ENCODE measurements at regions not wholly inside any gene's neighbourhood (a gene's known extent, or its start where the extent isn't known, plus 50 kb on each side); places are given as distances from the start of the nearest gene placed in this dataset.

DNA sequence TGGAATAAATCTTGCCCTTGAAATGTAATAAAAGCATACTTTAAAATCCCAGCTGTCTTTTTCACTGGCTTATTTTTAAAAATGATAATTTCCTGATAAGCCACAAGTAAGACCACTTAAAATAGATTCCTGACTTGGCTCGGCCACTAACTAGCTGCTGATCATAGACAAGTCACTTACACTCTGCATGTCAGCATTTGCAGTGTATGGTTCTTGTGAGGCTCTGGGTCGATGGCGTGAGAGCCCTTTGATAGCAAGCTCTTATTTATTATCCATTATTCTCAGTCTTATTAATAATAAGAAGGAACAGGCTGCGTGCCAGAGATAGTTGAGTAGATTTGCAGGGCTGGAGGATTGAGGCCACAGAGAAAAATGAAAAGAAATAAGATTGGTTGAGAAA lies 110.7 kb upstream of the IL12B start:
- no peaks in the 10 kb centered on the region for H3K27me3 Mint-ChIP-seq
- H3K36me3 Mint-ChIP-seq: no peaks in the 10 kb centered on the region
- H3K27ac Mint-ChIP-seq: no peak overlapping the region
- H3K9me3 Mint-ChIP-seq: no peaks in the 10 kb centered on the region
- H3K4me1 Mint-ChIP-seq: no peaks in the 10 kb centered on the region
- no peak overlapping the region for H3K4me3 Mint-ChIP-seq

DNA sequence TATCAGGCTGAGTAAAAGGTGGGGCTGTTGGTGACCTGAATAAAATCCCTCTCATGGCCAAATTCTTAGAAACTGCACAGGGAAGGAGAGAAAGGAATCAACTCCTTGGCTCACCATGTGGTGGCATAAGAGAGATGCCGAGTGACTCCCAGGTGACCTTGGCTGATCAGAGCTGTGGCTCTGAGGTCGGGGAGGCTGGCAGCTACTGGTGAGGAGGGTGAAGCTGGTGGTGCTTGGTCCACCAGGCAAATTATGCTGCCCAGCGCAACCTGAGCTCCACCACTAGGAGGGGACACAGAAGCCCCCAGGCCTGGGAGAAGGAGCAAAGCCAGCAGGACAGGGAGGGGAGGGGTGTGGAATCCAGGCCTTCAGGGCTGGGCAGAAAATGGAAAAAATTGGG lies 111.2 kb upstream of the IL12B start:
- H3K4me1 Mint-ChIP-seq: no peaks in the 10 kb centered on the region
- no peaks in the 10 kb centered on the region for H3K36me3 Mint-ChIP-seq
- no peaks in the 10 kb centered on the region for H3K27me3 Mint-ChIP-seq
- H3K27ac Mint-ChIP-seq: no peak overlapping the region
- no peaks in the 10 kb centered on the region for H3K9me3 Mint-ChIP-seq
- no peak overlapping the region for H3K4me3 Mint-ChIP-seq

DNA sequence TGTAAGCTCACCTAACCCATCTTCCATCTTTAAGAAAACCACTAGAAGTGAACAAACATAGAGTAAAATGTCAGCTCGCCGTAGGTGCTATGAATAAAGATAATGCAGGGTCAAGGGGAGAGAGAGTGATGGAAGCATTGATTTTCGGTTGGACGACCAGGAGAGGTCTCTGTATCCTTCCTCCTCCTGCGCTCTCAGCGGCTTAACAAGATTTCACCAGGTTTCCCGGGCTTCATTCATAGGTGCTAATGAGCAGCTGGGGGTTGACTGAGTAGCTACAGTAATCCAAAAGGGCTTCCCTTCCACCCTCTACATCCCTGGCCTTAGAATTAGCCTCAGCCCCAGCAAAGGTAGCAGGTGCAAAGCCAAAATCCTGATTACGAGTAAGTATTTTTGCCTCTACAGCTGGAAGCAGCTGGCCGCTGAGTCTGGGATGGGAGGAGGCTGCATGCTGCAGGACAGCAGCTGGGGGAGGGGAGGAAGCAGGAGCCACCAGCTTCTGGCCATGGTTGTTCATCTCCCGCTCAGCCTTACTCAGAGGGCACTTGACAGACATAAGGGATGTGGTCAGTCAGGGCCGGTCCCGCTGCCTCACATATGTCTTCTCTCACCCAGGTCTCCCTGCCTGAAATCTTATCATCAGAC lies 112.0 kb upstream of the IL12B start:
- Mint-ChIP-seq H3K27me3 (no peaks in the 10 kb centered on the region), H3K9me3 (no peaks in the 10 kb centered on the region), H3K4me1 (no peaks in the 10 kb centered on the region), H3K27ac (no peak overlapping the region), H3K4me3 (no peak overlapping the region), H3K36me3 (no peaks in the 10 kb centered on the region)

DNA sequence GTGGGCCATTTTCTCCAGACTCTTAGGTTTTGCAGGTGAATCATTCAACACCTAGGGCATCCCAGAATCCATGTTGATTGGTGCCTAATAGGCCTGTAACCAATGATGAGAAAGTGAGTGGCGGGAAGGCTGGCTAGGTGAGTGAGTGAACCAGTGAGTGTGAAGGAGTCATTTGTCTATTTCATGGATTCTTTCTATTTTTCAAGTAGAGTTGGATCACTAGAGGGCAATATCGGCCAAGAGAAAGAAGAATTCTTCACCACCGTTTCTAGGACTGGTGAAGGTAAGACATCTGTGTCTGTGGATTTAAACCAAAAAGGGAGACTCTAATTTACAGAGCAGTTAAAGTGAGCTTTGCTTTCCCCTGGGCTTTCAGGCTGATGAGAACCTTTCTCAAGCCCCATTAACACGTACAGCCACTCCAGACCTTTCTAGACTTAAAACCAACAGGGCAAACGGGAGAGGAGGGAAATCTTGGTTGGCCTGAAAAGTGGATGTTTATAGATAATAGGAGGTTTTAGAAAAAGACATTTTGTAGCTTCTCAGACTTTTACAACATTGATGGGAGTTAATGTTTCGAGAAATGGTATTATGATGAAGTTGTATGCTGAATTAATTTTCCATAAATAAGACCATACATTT lies 114.3 kb upstream of the IL12B start:
- Mint-ChIP-seq H3K4me3 (no peak overlapping the region), H3K27me3 (no peaks in the 10 kb centered on the region), H3K4me1 (no peaks in the 10 kb centered on the region), H3K27ac (peak overlapping the region; percentile 30), H3K36me3 (no peaks in the 10 kb centered on the region), H3K9me3 (no peaks in the 10 kb centered on the region)

DNA sequence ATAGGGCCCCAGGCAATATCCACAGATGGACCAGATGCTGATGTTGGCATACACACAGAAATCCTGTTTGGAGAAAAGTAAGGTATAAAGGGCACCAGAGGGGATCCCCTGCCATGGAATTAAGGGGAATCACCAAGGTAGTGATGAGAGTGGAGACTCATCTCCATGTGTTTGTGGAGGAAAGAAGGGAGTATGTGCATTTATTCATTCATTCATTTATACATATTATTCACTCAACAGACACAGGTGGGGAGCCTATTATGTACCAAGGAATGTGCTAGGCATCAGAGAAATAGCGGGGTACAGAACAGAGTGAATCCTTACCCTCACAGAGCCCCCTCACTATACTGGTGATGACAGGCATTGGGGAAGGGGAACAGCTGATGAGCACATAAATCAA lies 116.8 kb upstream of the IL12B start:
- peaks cover 7% of the 10 kb centered on the region for H3K4me1 Mint-ChIP-seq

DNA sequence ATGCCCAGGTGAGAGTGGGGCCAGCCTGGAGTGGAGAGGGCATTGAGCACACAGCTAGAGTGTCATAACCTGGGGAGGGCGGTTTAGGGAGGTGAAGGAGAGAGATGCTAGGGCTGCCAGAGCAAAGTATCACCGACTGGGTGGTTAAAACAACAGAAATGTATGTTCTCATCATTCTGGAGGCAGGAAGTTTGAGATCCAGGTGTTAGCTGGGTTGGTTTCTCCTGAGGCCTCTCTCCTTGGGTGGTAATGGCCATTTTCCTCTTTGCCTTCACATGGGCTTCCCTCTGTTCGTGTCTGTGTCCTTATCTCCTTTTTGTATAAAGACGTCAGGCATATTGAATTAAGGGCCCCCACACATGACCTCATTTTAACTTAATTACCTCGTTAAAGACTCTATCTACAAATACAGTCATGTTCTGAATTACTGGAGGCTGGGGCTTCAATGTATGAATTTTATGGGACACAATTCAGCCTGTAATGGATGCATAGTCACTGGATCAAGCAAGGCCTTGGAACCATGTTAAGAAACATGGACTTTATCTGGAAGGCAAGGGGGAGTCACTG lies 118.6 kb upstream of the IL12B start:
- Mint-ChIP-seq H3K27me3 (no peaks in the 10 kb centered on the region), H3K4me3 (no peak overlapping the region), H3K9me3 (no peaks in the 10 kb centered on the region)

More for the DNA sequence above, 116.8 kb upstream of the IL12B start:
- Mint-ChIP-seq H3K27me3 (no peaks in the 10 kb centered on the region), H3K27ac (no peak overlapping the region), H3K4me3 (no peak overlapping the region), H3K36me3 (no peaks in the 10 kb centered on the region), H3K9me3 (no peaks in the 10 kb centered on the region)

DNA sequence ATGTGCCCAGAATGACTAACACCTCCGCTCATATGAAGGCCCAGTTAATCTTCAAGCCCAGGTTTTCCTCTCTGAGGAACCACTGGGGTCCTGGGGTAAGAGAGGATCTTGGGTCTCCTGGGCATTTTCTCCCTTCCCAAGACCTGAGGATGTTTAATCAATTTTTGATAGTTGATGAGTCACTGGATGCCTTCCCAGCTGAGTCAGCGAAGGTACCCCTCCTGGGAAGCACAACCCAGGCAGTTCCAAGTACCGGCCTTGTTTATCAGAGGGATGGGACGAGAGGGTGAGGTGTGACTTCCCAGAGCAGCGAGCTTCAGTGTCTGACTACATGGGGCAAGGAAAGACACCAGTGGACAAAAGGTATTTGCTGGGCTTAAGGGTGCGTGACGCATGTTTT lies 119.6 kb upstream of the IL12B start:
- Mint-ChIP-seq H3K27me3 (no peaks in the 10 kb centered on the region), H3K4me3 (no peak overlapping the region), H3K27ac (no peak overlapping the region), H3K36me3 (no peaks in the 10 kb centered on the region), H3K9me3 (no peaks in the 10 kb centered on the region), H3K4me1 (peaks cover 7% of the 10 kb centered on the region)

More for the DNA sequence above, 118.6 kb upstream of the IL12B start:
- Mint-ChIP-seq H3K36me3 (no peaks in the 10 kb centered on the region), H3K4me1 (peaks cover 7% of the 10 kb centered on the region), H3K27ac (no peak overlapping the region)

DNA sequence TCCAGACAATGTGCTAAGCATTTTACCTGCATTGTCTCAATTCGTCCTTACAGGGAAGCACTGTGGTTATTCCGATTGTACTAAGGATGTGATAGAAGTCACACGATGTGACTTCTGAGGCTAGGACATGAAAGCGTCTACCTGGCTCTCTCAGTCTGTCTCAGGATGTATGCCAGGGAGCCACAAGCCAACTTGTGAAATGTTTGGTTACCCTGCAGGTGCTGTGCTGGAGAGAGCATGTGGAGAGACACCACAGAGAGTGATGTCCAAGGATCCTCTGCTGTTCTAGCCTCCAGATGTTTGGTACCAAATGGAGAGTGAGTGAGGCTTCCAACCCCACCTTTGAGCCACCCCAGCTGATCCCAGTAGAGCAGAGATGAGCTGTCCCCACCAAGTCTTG lies 120.1 kb upstream of the IL12B start:
- no peaks in the 10 kb centered on the region for H3K9me3 Mint-ChIP-seq
- H3K27ac Mint-ChIP-seq: no peak overlapping the region
- no peaks in the 10 kb centered on the region for H3K36me3 Mint-ChIP-seq
- no peak overlapping the region for H3K4me3 Mint-ChIP-seq
- no peaks in the 10 kb centered on the region for H3K27me3 Mint-ChIP-seq
- peaks cover 8% of the 10 kb centered on the region for H3K4me1 Mint-ChIP-seq

DNA sequence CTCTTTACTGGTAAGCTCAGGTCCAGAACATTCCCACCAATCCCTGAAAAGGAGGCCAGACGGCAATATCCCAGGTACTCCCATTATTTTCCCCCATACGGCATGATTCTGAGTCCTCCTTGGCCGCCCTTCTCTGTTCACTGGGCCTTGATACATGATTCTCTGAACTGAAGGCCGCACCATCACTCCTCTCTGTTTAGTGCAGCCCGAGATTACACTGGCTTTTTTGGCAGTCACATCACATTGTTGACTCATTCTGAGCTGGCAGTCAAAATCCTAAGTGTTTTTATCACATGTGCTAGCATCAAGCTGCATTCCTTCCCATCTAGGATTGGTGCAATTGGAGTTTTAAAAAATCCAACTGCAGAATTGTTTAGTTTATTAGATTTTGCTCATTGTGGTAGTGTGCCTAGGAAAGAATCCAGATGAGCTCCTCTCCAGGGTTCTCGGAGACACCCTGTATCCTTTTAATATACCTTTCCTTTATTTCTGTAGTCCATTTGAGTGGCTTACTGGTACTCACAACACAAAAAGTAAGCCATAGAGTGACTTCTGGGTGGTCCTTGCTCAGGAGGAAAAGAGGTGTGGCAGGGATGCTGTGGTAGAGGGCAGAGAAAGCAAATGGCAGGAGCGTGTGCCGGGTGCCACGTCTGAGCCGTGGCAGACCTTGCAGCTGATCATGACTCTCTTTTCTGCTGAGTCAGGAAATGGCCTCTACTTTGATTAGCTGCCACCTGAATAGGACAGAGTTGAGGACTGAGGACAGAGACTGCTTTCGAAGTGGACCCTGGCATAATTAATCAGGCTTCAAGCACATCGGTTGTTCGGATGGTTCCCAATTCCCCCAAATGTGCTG lies 121.1 kb upstream of the IL12B start:
- Mint-ChIP-seq H3K4me1 (peaks cover 18% of the 10 kb centered on the region), H3K27me3 (no peaks in the 10 kb centered on the region), H3K27ac (no peak overlapping the region), H3K9me3 (no peaks in the 10 kb centered on the region), H3K4me3 (no peak overlapping the region), H3K36me3 (no peaks in the 10 kb centered on the region)

DNA sequence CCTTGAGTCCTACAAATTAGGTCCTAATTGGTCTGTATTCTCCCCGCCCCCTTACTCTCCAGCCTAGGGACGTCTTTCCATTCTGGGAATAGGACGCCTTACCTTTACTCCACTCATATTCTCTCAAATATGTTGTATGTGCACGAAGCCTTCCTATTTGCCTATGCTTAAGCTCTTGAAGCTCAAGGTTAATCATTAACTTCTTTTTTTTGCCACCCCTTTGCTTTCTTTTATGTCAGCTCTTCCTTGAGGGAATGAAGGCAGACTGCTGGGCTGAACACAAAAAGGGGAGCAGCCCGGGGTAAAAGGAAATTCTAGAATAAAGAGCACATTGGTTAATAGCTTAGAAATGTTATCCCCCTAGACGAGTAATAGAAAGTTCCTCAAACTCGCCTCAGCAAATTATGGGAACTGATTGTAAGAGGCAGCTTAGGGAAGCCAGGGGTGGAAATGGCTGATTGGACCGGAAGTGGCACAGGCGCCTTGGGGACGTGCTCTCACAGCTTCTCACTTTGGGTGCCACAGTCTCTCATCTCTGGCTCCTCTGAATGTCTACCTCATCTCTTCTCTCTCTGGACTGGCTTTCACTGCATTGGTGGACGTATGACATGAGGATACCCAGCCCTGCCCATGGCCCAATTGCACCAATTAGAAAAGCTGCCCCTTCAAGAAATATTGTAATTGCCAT lies 122.3 kb upstream of the IL12B start:
- H3K4me3 Mint-ChIP-seq: no peak overlapping the region
- no peak overlapping the region for H3K27ac Mint-ChIP-seq
- no peaks in the 10 kb centered on the region for H3K36me3 Mint-ChIP-seq
- no peaks in the 10 kb centered on the region for H3K27me3 Mint-ChIP-seq
- no peaks in the 10 kb centered on the region for H3K9me3 Mint-ChIP-seq
- H3K4me1 Mint-ChIP-seq: peaks cover 28% of the 10 kb centered on the region

DNA sequence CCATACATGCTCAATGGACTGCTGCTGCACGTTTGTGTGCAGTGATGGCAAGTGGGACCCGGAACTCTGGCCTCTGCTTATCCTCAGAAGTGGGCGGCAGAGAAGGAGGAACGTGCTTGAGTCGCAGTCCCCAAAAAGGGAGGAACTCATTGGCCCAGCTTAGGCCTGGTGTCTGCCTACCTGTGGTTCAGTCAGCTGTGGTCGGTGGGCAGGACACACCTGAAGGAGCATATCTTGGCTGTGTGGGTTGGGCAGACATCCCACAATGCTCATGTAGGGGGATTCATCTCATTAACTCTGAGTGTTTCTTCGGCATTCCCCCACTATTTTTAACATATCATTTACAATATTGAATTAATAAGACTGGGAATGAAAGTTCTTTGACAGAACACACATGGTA lies 122.9 kb upstream of the IL12B start:
- no peak overlapping the region for H3K27ac Mint-ChIP-seq
- H3K4me3 Mint-ChIP-seq: no peak overlapping the region
- H3K9me3 Mint-ChIP-seq: no peaks in the 10 kb centered on the region
- no peaks in the 10 kb centered on the region for H3K36me3 Mint-ChIP-seq
- H3K4me1 Mint-ChIP-seq: peaks cover 34% of the 10 kb centered on the region
- no peaks in the 10 kb centered on the region for H3K27me3 Mint-ChIP-seq

DNA sequence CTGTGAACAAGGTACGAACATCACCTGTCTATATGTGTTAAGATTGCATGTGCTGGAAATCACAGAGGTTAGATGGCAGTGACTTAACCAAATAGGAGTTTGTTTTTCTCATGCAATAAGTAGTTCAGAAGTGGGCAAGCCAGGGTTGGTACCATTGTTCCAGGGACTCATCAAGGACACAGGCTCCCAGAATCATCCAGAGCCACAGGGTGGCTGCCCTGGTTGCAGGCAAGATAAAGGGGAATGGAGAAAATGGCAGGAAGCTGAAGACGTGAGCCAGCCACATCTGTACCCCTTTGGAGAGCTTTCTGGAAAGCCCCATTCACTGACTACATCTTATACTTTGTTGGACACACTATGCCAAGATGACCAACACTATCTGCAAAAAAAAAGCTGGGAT lies 126.0 kb upstream of the IL12B start:
- H3K4me3 Mint-ChIP-seq: peak overlapping the region; percentile 19
- H3K9me3 Mint-ChIP-seq: no peaks in the 10 kb centered on the region
- no peaks in the 10 kb centered on the region for H3K27me3 Mint-ChIP-seq
- peak overlapping the region; percentile 96 for H3K27ac Mint-ChIP-seq
- no peaks in the 10 kb centered on the region for H3K36me3 Mint-ChIP-seq
- peaks cover 54% of the 10 kb centered on the region for H3K4me1 Mint-ChIP-seq

DNA sequence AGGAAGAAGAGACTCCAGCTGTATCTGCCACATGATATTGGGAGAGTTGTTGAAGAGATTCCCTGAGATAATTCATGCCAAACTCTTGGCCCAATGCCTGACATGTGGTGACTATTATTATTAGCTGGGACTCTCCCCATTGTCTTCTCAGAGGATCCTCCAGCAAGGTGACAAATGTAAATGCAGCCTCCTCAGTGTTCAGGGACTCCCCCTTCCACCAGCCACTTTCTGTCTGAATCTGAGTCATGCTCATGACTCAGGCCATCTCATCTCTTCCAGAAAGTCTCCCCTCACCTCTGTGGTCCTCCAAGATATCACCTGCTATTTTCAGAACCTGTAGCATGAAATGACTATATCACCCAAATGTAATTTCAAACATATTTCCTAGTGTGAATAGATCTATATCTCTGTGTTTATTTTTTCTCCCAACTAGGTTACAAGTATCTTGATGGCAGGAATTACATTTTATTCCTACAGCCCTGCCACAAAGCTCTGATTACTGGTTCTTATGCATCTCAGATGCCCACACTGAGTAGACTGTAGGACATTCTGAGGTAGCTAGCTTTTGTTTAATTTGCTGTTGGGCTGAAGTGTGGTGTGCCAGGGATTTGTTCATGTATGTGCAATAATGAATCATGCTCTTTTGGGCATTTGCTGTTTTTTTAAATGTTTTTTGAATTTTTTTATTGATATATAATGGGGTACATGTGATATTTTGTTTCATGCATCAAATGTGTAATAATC lies 126.6 kb upstream of the IL12B start:
- H3K9me3 Mint-ChIP-seq: no peaks in the 10 kb centered on the region
- H3K4me1 Mint-ChIP-seq: peaks cover 50% of the 10 kb centered on the region
- H3K27me3 Mint-ChIP-seq: no peaks in the 10 kb centered on the region
- peak overlapping the region; percentile 96 for H3K27ac Mint-ChIP-seq
- no peaks in the 10 kb centered on the region for H3K36me3 Mint-ChIP-seq
- H3K4me3 Mint-ChIP-seq: no peak overlapping the region

DNA sequence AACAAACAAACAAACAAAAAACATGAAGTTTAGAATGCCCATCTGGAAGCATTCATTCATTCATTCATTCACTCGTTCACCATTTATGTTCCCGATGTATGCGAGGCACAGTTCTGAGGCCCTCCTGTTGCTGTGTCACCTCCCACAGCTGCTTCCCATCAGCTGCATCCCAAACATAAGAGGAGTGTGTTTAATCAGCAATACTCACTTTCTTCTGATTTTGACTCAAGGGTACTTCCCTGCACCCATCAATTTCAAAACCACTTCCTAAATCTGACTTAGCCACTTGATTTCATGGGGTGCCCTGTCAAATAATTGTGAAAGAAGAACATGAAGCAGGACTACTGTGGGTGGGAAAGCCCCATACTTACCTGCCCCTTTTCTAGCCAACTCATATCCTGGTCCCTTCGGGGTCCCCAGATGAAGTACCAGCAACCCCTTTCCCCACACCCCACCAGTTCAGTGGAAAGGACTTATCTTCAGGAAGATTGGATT lies 128.0 kb upstream of the IL12B start:
- H3K4me3 Mint-ChIP-seq: peak overlapping the region; percentile 59
- H3K27ac Mint-ChIP-seq: peak overlapping the region; percentile 88
- H3K9me3 Mint-ChIP-seq: no peaks in the 10 kb centered on the region
- H3K4me1 Mint-ChIP-seq: peaks cover 50% of the 10 kb centered on the region
- H3K36me3 Mint-ChIP-seq: no peaks in the 10 kb centered on the region
- no peaks in the 10 kb centered on the region for H3K27me3 Mint-ChIP-seq
